Thoracic aorta (tissue), 2 donors: ENCODE measurements at regions not wholly inside any gene's neighbourhood (a gene's known extent, or its start where the extent isn't known, plus 50 kb on each side); places are given as distances from the start of the nearest gene placed in this dataset.

Experiments used
- ATAC-seq: fragments of 150-250 bp; one replicate; pipeline ENCODE4 v1.8.0; 2017; ENCODE audit warnings: low read depth; ENCODE audit not compliant: insufficient number of reproducible peaks, low FRiP score
- DNase-seq: peaks from one replicate; pipeline ENCODE4 v3.0.0-alpha.2; 2020; ENCODE audit warnings: low spot score
- H3K27ac ChIP-seq, 2 donors: fragments of 200-600 bp; sonication (generic); 1 replicate in 1 of 2; 2 replicates in 1 of 2; pipeline ENCODE4 v1.5.1; 2016; ENCODE audit warnings: mild to moderate bottlenecking in 2 of 2, moderate library complexity in 2 of 2
- H3K27me3 ChIP-seq: fragments of 200-600 bp; sonication (generic); replicated peaks from 2 replicates; pipeline ENCODE4 v1.6.0; 2016; ENCODE audit warnings: mild to moderate bottlenecking; ENCODE audit not compliant: insufficient read depth
- H3K36me3 ChIP-seq: fragments of 200-600 bp; sonication (generic); one replicate; pipeline ENCODE4 v1.5.1; 2016
- H3K4me1 ChIP-seq, 2 donors: fragments of 200-600 bp; sonication (generic); 1 replicate in 1 of 2; 2 replicates in 1 of 2; pipeline versions ENCODE4 v1.5.1 to v1.6.0; 2016; ENCODE audit warnings: low read depth in 2 of 2, mild to moderate bottlenecking in 1 of 2; ENCODE audit not compliant: control insufficient read depth in 1 of 2
- H3K4me3 ChIP-seq: fragments of 200-600 bp; sonication (generic); 2 replicates; pipeline ENCODE4 v1.5.1; 2016; ENCODE audit warnings: mild to moderate bottlenecking
- H3K9me3 ChIP-seq: fragments of 200-600 bp; sonication (generic); 2 replicates; pipeline ENCODE4 v1.5.1; 2016
- CTCF ChIP-seq: fragments of 200-600 bp; sonication (generic); IDR thresholded peaks from one replicate; pipeline ENCODE4 v1.5.1; 2019; ENCODE audit warnings: antibody characterized with exemption

GRCh38 chr10:44205067-44205466 is 179.8 kb downstream of the CXCL12 start:
- H3K27me3 ChIP-seq, result no peaks in the 10 kb centered on the region
- H3K4me1 ChIP-seq, result peaks cover 0 to 8% of the 10 kb centered on the region in 2 donors
- no peak overlapping the region for H3K4me3 ChIP-seq
- H3K36me3 ChIP-seq, result no peaks in the 10 kb centered on the region
- no peak overlapping the region for H3K27ac ChIP-seq
- ATAC-seq, result no peak
- TF ChIP-seq CTCF, result no peak
- H3K9me3 ChIP-seq, result no peaks in the 10 kb centered on the region
- no peak for DNase-seq

DNA sequence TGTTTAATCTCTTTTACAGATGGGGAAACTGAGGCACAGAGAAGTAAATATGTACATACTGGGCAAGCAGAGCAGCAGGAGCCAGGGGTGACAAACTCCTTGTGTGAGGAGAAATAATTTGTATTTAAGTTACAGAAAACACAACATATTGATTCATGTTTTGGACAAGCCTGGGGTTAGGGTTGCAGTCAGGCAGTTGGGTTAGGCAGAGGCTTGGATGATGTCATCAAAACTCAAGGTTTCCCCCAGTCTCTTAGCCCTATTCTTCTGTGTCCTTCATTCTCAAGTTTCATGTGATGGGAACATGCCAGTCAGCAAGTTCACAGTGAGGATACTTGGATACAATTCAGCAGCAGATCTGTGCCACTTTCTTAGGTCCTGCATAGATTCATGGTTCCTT is 181.4 kb downstream of the CXCL12 start:
- H3K36me3 ChIP-seq, result no peaks in the 10 kb centered on the region
- TF ChIP-seq CTCF, result no peak
- DNase-seq (no peak), ATAC-seq (no peak)
- no peaks in the 10 kb centered on the region for H3K27me3 ChIP-seq
- H3K27ac ChIP-seq, result no peak overlapping the region
- peaks cover 0 to 6% of the 10 kb centered on the region in 2 donors for H3K4me1 ChIP-seq
- no peaks in the 10 kb centered on the region for H3K9me3 ChIP-seq
- H3K4me3 ChIP-seq, result no peak overlapping the region

- H3K36me3 ChIP-seq, result no peaks in the 10 kb centered on the region
- TF ChIP-seq CTCF, result no peak
- ATAC-seq (no peak), DNase-seq (no peak)
- H3K27me3 ChIP-seq, result no peaks in the 10 kb centered on the region
- H3K4me3 ChIP-seq, result no peak overlapping the region
- H3K9me3 ChIP-seq, result no peaks in the 10 kb centered on the region
- peaks cover 0 to 12% of the 10 kb centered on the region in 2 donors for H3K4me1 ChIP-seq
- no peak overlapping the region for H3K27ac ChIP-seq
These were observed 181.9 kb downstream of the CXCL12 start for GRCh38 chr10:44202952-44203351.

- no peaks in the 10 kb centered on the region for H3K9me3 ChIP-seq
- TF ChIP-seq CTCF, result no peak
These were observed 183.2 kb downstream of the CXCL12 start for GRCh38 chr10:44201656-44202055.

GRCh38 chr10:44201011-44201410 is 183.9 kb downstream of the CXCL12 start:
- H3K27ac ChIP-seq, result no peak overlapping the region
- peaks cover 0 to 20% of the 10 kb centered on the region in 2 donors for H3K4me1 ChIP-seq
- TF ChIP-seq CTCF, result no peak
- no peak overlapping the region for H3K4me3 ChIP-seq
- no peak for DNase-seq
- ATAC-seq, result no peak
- no peaks in the 10 kb centered on the region for H3K27me3 ChIP-seq
- H3K36me3 ChIP-seq, result no peaks in the 10 kb centered on the region
- no peaks in the 10 kb centered on the region for H3K9me3 ChIP-seq

More at GRCh38 chr10:44201656-44202055, 183.2 kb downstream of the CXCL12 start:
- no peak overlapping the region for H3K27ac ChIP-seq
- H3K36me3 ChIP-seq, result no peaks in the 10 kb centered on the region
- ATAC-seq, result no peak
- no peak for DNase-seq
- no peak overlapping the region for H3K4me3 ChIP-seq
- no peaks in the 10 kb centered on the region for H3K27me3 ChIP-seq
- H3K4me1 ChIP-seq, result peaks cover 0 to 16% of the 10 kb centered on the region in 2 donors
